ENCODE measurements at regions not wholly inside any gene's neighbourhood (a gene's known extent, or its start where the extent isn't known, plus 50 kb on each side); places are given as distances from the start of the nearest gene placed in this dataset. TPM values are rescaled to one million over a fixed set of nuclear protein-coding genes. Genes with fewer than 3 reads are reported as not detected.

- no peaks in the 10 kb centered on the region for H3K27me3 Mint-ChIP-seq (ENCODE audit: low read depth)
- H3K4me3 Mint-ChIP-seq (ENCODE audit: unreplicated experiment): no peak overlapping the region
- no peak for DNase-seq (ENCODE audit: low spot score)
- H3K9me3 Mint-ChIP-seq (ENCODE audit: low read depth): no peaks in the 10 kb centered on the region
- TF ChIP-seq, protein P1, sequence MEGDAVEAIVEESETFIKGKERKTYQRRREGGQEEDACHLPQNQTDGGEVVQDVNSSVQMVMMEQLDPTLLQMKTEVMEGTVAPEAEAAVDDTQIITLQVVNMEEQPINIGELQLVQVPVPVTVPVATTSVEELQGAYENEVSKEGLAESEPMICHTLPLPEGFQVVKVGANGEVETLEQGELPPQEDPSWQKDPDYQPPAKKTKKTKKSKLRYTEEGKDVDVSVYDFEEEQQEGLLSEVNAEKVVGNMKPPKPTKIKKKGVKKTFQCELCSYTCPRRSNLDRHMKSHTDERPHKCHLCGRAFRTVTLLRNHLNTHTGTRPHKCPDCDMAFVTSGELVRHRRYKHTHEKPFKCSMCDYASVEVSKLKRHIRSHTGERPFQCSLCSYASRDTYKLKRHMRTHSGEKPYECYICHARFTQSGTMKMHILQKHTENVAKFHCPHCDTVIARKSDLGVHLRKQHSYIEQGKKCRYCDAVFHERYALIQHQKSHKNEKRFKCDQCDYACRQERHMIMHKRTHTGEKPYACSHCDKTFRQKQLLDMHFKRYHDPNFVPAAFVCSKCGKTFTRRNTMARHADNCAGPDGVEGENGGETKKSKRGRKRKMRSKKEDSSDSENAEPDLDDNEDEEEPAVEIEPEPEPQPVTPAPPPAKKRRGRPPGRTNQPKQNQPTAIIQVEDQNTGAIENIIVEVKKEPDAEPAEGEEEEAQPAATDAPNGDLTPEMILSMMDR (IDR thresholded peaks at IDR 0.05): no peak
- no peaks in the 10 kb centered on the region for H3K36me3 Mint-ChIP-seq (ENCODE audit: low read depth)
- H3K4me1 Mint-ChIP-seq (ENCODE audit: low read depth): no peaks in the 10 kb centered on the region
- no peak overlapping the region for H3K27ac Mint-ChIP-seq (ENCODE audit: unreplicated experiment)
Observed at GRCh38 chr2:6791682-6792081, 74.0 kb downstream of the CMPK2 start.

DNA sequence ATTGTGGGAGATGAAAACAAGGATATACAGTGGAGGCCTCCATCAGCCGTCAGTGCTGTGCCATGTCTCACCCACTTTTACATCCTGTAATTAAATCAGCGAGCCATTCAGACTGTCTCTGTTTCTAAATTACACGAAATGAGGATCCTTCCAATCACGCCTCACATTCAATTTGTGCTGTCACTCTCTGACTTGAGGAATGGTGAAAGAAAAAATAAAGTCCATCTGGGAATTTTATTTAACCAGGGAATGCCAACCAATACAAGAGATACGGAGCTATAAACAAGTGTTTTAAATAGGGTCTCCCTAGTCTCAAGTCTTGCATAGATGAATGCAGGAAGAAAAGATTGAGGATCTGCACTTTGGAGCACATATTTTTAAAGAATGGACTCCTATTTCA is 72.8 kb downstream of the CMPK2 start:
- no peaks in the 10 kb centered on the region for H3K27me3 Mint-ChIP-seq (ENCODE audit: low read depth)
- no peak overlapping the region for H3K4me3 Mint-ChIP-seq (ENCODE audit: unreplicated experiment)
- TF ChIP-seq, protein P1 (IDR thresholded peaks at IDR 0.05): no peak
- no peak for DNase-seq (ENCODE audit: low spot score)
- H3K4me1 Mint-ChIP-seq (ENCODE audit: low read depth): no peaks in the 10 kb centered on the region
- no peaks in the 10 kb centered on the region for H3K36me3 Mint-ChIP-seq (ENCODE audit: low read depth)
- H3K9me3 Mint-ChIP-seq (ENCODE audit: low read depth): no peaks in the 10 kb centered on the region
- no peak overlapping the region for H3K27ac Mint-ChIP-seq (ENCODE audit: unreplicated experiment)

GRCh38 chr2:6793371-6793770 is 72.3 kb downstream of the CMPK2 start:
- Mint-ChIP-seq H3K27me3 (ENCODE audit: low read depth) (no peaks in the 10 kb centered on the region), H3K27ac (ENCODE audit: unreplicated experiment) (no peak overlapping the region)
- DNase-seq (ENCODE audit: low spot score): no peak

DNA sequence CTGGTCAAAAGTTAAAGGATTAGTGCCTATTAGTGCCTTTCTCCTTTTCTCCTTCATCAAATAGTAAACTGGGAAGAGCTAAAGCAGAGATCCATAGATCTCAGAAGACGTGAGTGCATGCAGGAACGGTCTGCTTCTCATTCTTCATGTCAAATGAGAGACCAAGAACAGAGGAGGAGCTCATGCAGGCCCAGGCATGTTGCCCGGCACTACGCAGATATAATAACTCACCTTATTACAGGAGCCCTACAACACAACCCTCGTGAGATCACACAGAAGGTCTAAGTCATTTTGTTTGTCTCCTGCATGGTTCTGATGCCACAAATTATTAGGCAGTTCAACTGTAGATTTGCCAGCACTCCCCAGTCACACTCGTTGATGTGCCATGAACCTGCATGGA is 71.8 kb downstream of the CMPK2 start:
- Mint-ChIP-seq H3K4me3 (ENCODE audit: unreplicated experiment) (no peak overlapping the region), H3K27ac (ENCODE audit: unreplicated experiment) (no peak overlapping the region), H3K4me1 (ENCODE audit: low read depth) (no peaks in the 10 kb centered on the region), H3K9me3 (ENCODE audit: low read depth) (no peaks in the 10 kb centered on the region), H3K27me3 (ENCODE audit: low read depth) (no peaks in the 10 kb centered on the region), H3K36me3 (ENCODE audit: low read depth) (no peaks in the 10 kb centered on the region)
- TF ChIP-seq, protein P1 (IDR thresholded peaks at IDR 0.05): no peak
- no peak for DNase-seq (ENCODE audit: low spot score)

More at GRCh38 chr2:6793371-6793770, 72.3 kb downstream of the CMPK2 start:
- TF ChIP-seq, protein P1 (IDR thresholded peaks at IDR 0.05): no peak
- Mint-ChIP-seq H3K36me3 (ENCODE audit: low read depth) (no peaks in the 10 kb centered on the region), H3K4me3 (ENCODE audit: unreplicated experiment) (no peak overlapping the region), H3K4me1 (ENCODE audit: low read depth) (no peaks in the 10 kb centered on the region), H3K9me3 (ENCODE audit: low read depth) (no peaks in the 10 kb centered on the region)

- Mint-ChIP-seq H3K27me3 (ENCODE audit: low read depth) (no peaks in the 10 kb centered on the region), H3K4me3 (ENCODE audit: unreplicated experiment) (no peak overlapping the region), H3K36me3 (ENCODE audit: low read depth) (no peaks in the 10 kb centered on the region), H3K4me1 (ENCODE audit: low read depth) (no peaks in the 10 kb centered on the region), H3K9me3 (ENCODE audit: low read depth) (no peaks in the 10 kb centered on the region), H3K27ac (ENCODE audit: unreplicated experiment) (no peak overlapping the region)
- TF ChIP-seq, protein P1 (IDR thresholded peaks at IDR 0.05): no peak
- DNase-seq (ENCODE audit: low spot score): no peak
Observed at GRCh38 chr2:6794448-6794847, 71.3 kb downstream of the CMPK2 start.

Small RNA genes in the stretch of these regions (microRNA-seq; reads per million reads assigned to microRNA genes)
- gene MIR7158 (ENCODE audit: borderline number of aligned reads) (not detected), gene MIR7515 (ENCODE audit: borderline number of aligned reads) (not detected)

Data from chondrocyte (in vitro differentiated cells).